Vagina (tissue), 2 donors: ENCODE measurements at regions not wholly inside any gene's neighbourhood (a gene's known extent, or its start where the extent isn't known, plus 50 kb on each side); places are given as distances from the start of the nearest gene placed in this dataset.

Source experiments
- CTCF ChIP-seq, 3 experiments: fragments of 450-650 bp in 2 of 3; fragments of 200-600 bp in 1 of 3; sonication (generic) in 1 of 3; IDR thresholded peaks; one replicate each; pipeline ENCODE4 v1.5.1; 2017 to 2019; ENCODE audit warnings: antibody characterized with exemption in 3 of 3, mild to moderate bottlenecking in 2 of 3, moderate library complexity in 2 of 3
- POLR2A ChIP-seq, 2 donors: fragments of 450-650 bp; IDR thresholded peaks; one replicate each; pipeline ENCODE4 v1.6.1; 2017; ENCODE audit warnings: antibody characterized with exemption in 2 of 2, mild to moderate bottlenecking in 2 of 2, moderate library complexity in 2 of 2
- POLR2AphosphoS5 ChIP-seq, 2 donors: sonication (generic); formaldehyde crosslinking; IDR thresholded peaks; one replicate each; pipeline ENCODE4 v1.9.0; 2017; ENCODE audit warnings: antibody characterized with exemption in 2 of 2, mild to moderate bottlenecking in 2 of 2, low read depth in 1 of 2; ENCODE audit not compliant: insufficient read depth in 1 of 2

- TF ChIP-seq POLR2AphosphoS5 (IDR thresholded peaks at IDR 0.05; ENCODE audit: insufficient read depth in 1 of 2, low read depth in 1 of 2) (no peak), CTCF (IDR thresholded peaks at IDR 0.05) (no peak), POLR2A (IDR thresholded peaks at IDR 0.05) (no peak)
These were observed 154.9 kb downstream of the WDR11 start for GRCh38 chr10:121005948-121006587.
